HepG2 (cell line): ENCODE measurements at regions not wholly inside any gene's neighbourhood (a gene's known extent, or its start where the extent isn't known, plus 50 kb on each side); places are given as distances from the start of the nearest gene placed in this dataset.

Experiments used
- ATAC-seq: fragments of 200-7000 bp; cut with Tn5 transposase; 3 replicates; pipeline ENCODE4 v1.9.1; 2020; ENCODE audit warnings: mild to moderate bottlenecking, moderate library complexity
- BruUV-seq: library from RNA; stranded (reverse); fragments of 400-500 nt; replicated peaks from 2 replicates; lab custom pipeline; 2021; lab: Mats Ljungman, UMichigan
- CTCF ChIA-PET: fragments of 300-600 bp; formaldehyde crosslinking; extraction: SDS; loops from one replicate; lab custom pipeline; 2021; ENCODE audit warnings: low total read pairs, inconsistent platforms, low intra/inter-chr PET ratio; lab: Yijun Ruan, JAX
- POLR2A ChIA-PET: fragments of 350-600 bp; sonication (Branson Sonifier 250); formaldehyde crosslinking; loops from one replicate; lab custom pipeline; 2020; ENCODE audit warnings: antibody characterized with exemption, inconsistent platforms; lab: Yijun Ruan, JAX
- DNase-seq: peaks from one replicate; pipeline ENCODE4 v3.0.0-alpha.2; 2015; ENCODE audit warnings: low spot score
- FAIRE-seq: peaks from 3 replicates; lab custom pipeline; 2011; peaks lifted over from hg19 to GRCh38; lab: Jason Lieb, UNC
- H2AFZ ChIP-seq: one replicate; pipeline ENCODE4 v1.6.1; 2011; ENCODE audit warnings: low read length, inconsistent platforms
- H3K27ac ChIP-seq: fragments of 300-600 bp; 3 replicates; pipeline ENCODE4 v1.8.0; 2011; ENCODE audit warnings: mixed run types, mild to moderate bottlenecking, mixed read lengths, low read length, inconsistent platforms; ENCODE audit not compliant: insufficient read depth; ENCODE audit errors: extremely low read length
- H3K27me3 ChIP-seq, 2 experiments: fragments of 200-600 bp in 1 of 2; 2 replicates in 1 of 2; 3 replicates in 1 of 2; pipeline versions ENCODE4 v1.6.0 to v1.8.0; 2011; ENCODE audit warnings: low read length in 2 of 2, mild to moderate bottlenecking in 2 of 2, moderate library complexity in 2 of 2, inconsistent platforms in 1 of 2; ENCODE audit not compliant: insufficient read depth in 2 of 2, control insufficient read depth in 1 of 2
- H3K36me3 ChIP-seq, 2 experiments: fragments of 200-600 bp in 1 of 2; replicated peaks in 1 of 2; 2 replicates in 1 of 2; 3 replicates in 1 of 2; pipeline versions ENCODE4 v1.5.1 to v1.8.0; 2011; ENCODE audit warnings: low read length in 2 of 2, inconsistent platforms in 1 of 2; ENCODE audit not compliant: insufficient read depth in 2 of 2, control insufficient read depth in 1 of 2
- H3K4me1 ChIP-seq: 2 replicates; pipeline ENCODE4 v1.5.1; 2012; ENCODE audit warnings: low read length, inconsistent platforms; ENCODE audit not compliant: insufficient read depth
- H3K4me2 ChIP-seq: 2 replicates; pipeline ENCODE4 v1.6.0; 2011; ENCODE audit warnings: low read depth, low read length, inconsistent platforms
- H3K4me3 ChIP-seq, 3 experiments: fragments of 200-600 bp in 1 of 3; sonication (generic), shearing (Covaris generic) in 1 of 3; replicated peaks in 1 of 3; 2 replicates each; pipeline ENCODE4 v1.5.1; 2011 to 2016; ENCODE audit warnings: low read length in 3 of 3, inconsistent platforms in 2 of 3, low read depth in 2 of 3, mild to moderate bottlenecking in 2 of 3, control low read depth in 1 of 3, mixed read lengths in 1 of 3; ENCODE audit not compliant: insufficient read depth in 1 of 3
- H3K79me2 ChIP-seq: one replicate; pipeline ENCODE4 v1.6.1; 2011; ENCODE audit warnings: low read length, inconsistent platforms; ENCODE audit not compliant: insufficient read depth
- H3K9ac ChIP-seq: 2 replicates; pipeline ENCODE4 v1.6.0; 2011; ENCODE audit warnings: mild to moderate bottlenecking, low read depth, low read length, inconsistent platforms; ENCODE audit not compliant: insufficient read depth
- H3K9me3 ChIP-seq: 2 replicates; pipeline ENCODE4 v1.5.1; 2012; ENCODE audit warnings: mild to moderate bottlenecking, low read length
- H4K20me1 ChIP-seq: 2 replicates; pipeline ENCODE4 v1.6.0; 2011; ENCODE audit warnings: inconsistent platforms, mild to moderate bottlenecking, low read length, moderate library complexity; ENCODE audit not compliant: insufficient read depth
- ATM ChIP-seq: fragments of 450-650 bp; IDR thresholded peaks from 2 replicates; pipeline ENCODE4 v1.7.1; 2017; ENCODE audit warnings: mild to moderate bottlenecking, borderline replicate concordance
- CREB1 ChIP-seq, 2 experiments: fragments of 450-650 bp in 1 of 2; IDR thresholded peaks; 2 replicates each; pipeline ENCODE4 v1.6.1; 2016 to 2017; ENCODE audit warnings: control low read depth in 1 of 2, mild to moderate bottlenecking in 1 of 2, missing compliant biosample characterization in 1 of 2, missing genetic modification characterization in 1 of 2
- KMT2A ChIP-seq: sonication (generic); formaldehyde crosslinking; IDR thresholded peaks from 2 replicates; pipeline ENCODE4 v1.4.0; 2020; ENCODE audit warnings: missing genetic modification reagents
- KMT2B ChIP-seq: IDR thresholded peaks from 2 replicates; pipeline ENCODE4 v1.6.1; 2016; ENCODE audit warnings: missing genetic modification reagents, missing compliant biosample characterization
- MAZ ChIP-seq, 2 experiments: sonication (generic) in 1 of 2; formaldehyde crosslinking in 1 of 2; IDR thresholded peaks; 2 replicates each; pipeline versions ENCODE4 v1.5.0 to v1.6.1; 2012 to 2020; ENCODE audit warnings: low read depth in 2 of 2, mild to moderate bottlenecking in 2 of 2, borderline replicate concordance in 1 of 2, improper control_type of control experiment in 1 of 2, low read length in 1 of 2, missing genetic modification reagents in 1 of 2, moderate library complexity in 1 of 2
- NR2C2 ChIP-seq: sonication (generic); formaldehyde crosslinking; IDR thresholded peaks from 2 replicates; pipeline ENCODE4 v1.4.0; 2020; ENCODE audit warnings: missing genetic modification reagents, mild to moderate bottlenecking, moderate library complexity, borderline replicate concordance
- POLR2G ChIP-seq: fragments of 200-400 bp; formaldehyde crosslinking; IDR thresholded peaks from 2 replicates; pipeline ENCODE4 v1.6.1; 2018; ENCODE audit warnings: mild to moderate bottlenecking, low read depth, low read length, moderate library complexity
- RCOR2 ChIP-seq: IDR thresholded peaks from 2 replicates; pipeline ENCODE4 v1.6.1; 2016; ENCODE audit warnings: missing biosample characterization, missing genetic modification reagents
- SRSF1 ChIP-seq: fragments of 200-400 bp; formaldehyde crosslinking; optimal IDR thresholded peaks from 2 replicates; pipeline ENCODE3; 2017; ENCODE audit warnings: mild to moderate bottlenecking, low read depth, low read length, moderate library complexity
- SUZ12 ChIP-seq: fragments of 150-350 bp; IDR thresholded peaks from 2 replicates; pipeline ENCODE4 v1.6.1; 2014; ENCODE audit warnings: low read depth, low read length
- ZFX ChIP-seq: sonication (generic); formaldehyde crosslinking; IDR thresholded peaks from 2 replicates; pipeline ENCODE4 v1.4.0; 2020; ENCODE audit warnings: mild to moderate bottlenecking, low read depth, missing genetic modification reagents, moderate library complexity
- ZKSCAN8 ChIP-seq: IDR thresholded peaks from 2 replicates; pipeline ENCODE4 v1.6.1; 2016; ENCODE audit warnings: borderline replicate concordance, missing genetic modification reagents, missing compliant biosample characterization
- ZNF335 ChIP-seq: sonication (generic); formaldehyde crosslinking; IDR thresholded peaks from 2 replicates; pipeline ENCODE4 v1.4.0; 2020; ENCODE audit warnings: missing genetic modification reagents
- ZNF430 ChIP-seq: sonication (generic); formaldehyde crosslinking; IDR thresholded peaks from 2 replicates; pipeline ENCODE4 v1.9.0; 2021; ENCODE audit warnings: mild to moderate bottlenecking, missing genetic modification reagents
- ZNF567 ChIP-seq: sonication (generic); formaldehyde crosslinking; IDR thresholded peaks from 2 replicates; pipeline ENCODE4 v1.8.1; 2023; ENCODE audit warnings: mild to moderate bottlenecking, missing genetic modification reagents, borderline replicate concordance
- ZNF713 ChIP-seq: sonication (generic); formaldehyde crosslinking; IDR thresholded peaks from 2 replicates; pipeline ENCODE4 v1.4.0; 2020; ENCODE audit warnings: mild to moderate bottlenecking, missing genetic modification reagents
- ZNF776 ChIP-seq: sonication (generic); formaldehyde crosslinking; IDR thresholded peaks from 2 replicates; pipeline ENCODE4 v1.4.0; 2020; ENCODE audit warnings: mild to moderate bottlenecking, missing genetic modification reagents
- WGBS: methylation state at CpG from one replicate; pipeline ENCODE4 v1.1.6; 2017; ENCODE audit warnings: low lambda C conversion rate; 5-methylcytosine and 5-hydroxymethylcytosine counted together
- in situ Hi-C: cut with HindIII; loops from 2 replicates; pipeline ENCODE4 v1.10.0; 2017; ENCODE audit warnings: low pct_unique_long_range_greater_than_20kb; ENCODE audit not compliant: extremely low pct_ligation_motif_present
- intact Hi-C: fragments of 100-400 bp; cut with micrococcal nuclease; formaldehyde crosslinking; loops from one replicate; pipeline ENCODE4 v1.10.0; 2022; ENCODE audit not compliant: unreplicated experiment
- TF ChIP-seq, protein P1 (sequence below): sonication (generic); formaldehyde crosslinking; IDR thresholded peaks from 2 replicates; pipeline ENCODE4 v1.5.1; 2020; ENCODE audit warnings: mild to moderate bottlenecking, missing genetic modification reagents
- TF ChIP-seq, protein P2 (sequence below): sonication (generic); formaldehyde crosslinking; IDR thresholded peaks from 2 replicates; pipeline ENCODE4 v1.8.0; 2022; ENCODE audit warnings: missing genetic modification reagents, mild to moderate bottlenecking, inconsistent platforms, borderline replicate concordance
- TF ChIP-seq, protein P3 (sequence below): sonication (generic); formaldehyde crosslinking; IDR thresholded peaks from 2 replicates; pipeline ENCODE4 v1.8.0; 2022; ENCODE audit warnings: mild to moderate bottlenecking, missing genetic modification reagents, borderline replicate concordance

DNA sequence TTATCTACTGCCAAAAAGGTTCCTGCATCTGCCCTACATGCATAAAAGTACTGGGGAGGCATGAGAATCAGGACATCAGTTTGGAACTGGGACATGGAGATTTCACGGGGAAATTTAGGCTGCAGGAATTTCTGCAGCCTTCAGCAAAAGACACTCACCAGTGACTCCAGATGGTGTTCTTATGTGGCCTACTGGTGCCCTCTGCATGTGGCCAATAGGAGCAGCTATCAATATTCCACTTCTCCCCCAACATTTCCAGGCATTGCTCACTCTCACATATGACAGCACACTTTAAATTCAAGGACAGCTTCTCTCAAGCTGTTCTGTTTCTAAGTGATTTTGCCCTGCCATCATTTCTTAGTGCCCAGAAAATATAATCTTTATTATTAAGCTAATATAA, 570.5 kb upstream of the ARGLU1 start:
- H3K36me3 ChIP-seq = no peaks in the 10 kb centered on the region
- no peaks in the 10 kb centered on the region for H3K4me1 ChIP-seq
- intact Hi-C loops (no loop called here), in situ Hi-C loops (no loop called here)
- ATAC-seq (no peak), FAIRE-seq (no peak), DNase-seq (no peak)
- no TSS peak for BruUV-seq
- H3K27me3 ChIP-seq = no peaks in the 10 kb centered on the region
- ChIA-PET CTCF (no interaction called here), POLR2A (no interaction called here)
- H3K27ac ChIP-seq = no peak overlapping the region
- no peak overlapping the region for H2AFZ ChIP-seq
- no peaks in the 10 kb centered on the region for H4K20me1 ChIP-seq
- WGBS = 0% methylated on average over 1 of the region's 1 CpG
- H3K4me2 ChIP-seq = no peak overlapping the region
- H3K4me3 ChIP-seq = no peak overlapping the region
- no peaks in the 10 kb centered on the region for H3K9me3 ChIP-seq
- H3K9ac ChIP-seq = no peak overlapping the region
- no peaks in the 10 kb centered on the region for H3K79me2 ChIP-seq
- TF ChIP-seq MAZ (IDR thresholded peaks at IDR 0.05; ENCODE audit: borderline replicate concordance, low read depth, low read length) (no peak), MAZ (CRISPR knock-in tag; IDR thresholded peaks at IDR 0.05; ENCODE audit: low read depth) (no peak), ZNF776 (CRISPR knock-in tag) (no peak), ZNF430 (no peak), SRSF1 (no peak), NR2C2 (CRISPR knock-in tag) (no peak), ZKSCAN8 (CRISPR knock-in tag) (no peak), ZNF335 (no peak), POLR2G (no peak), CREB1 (IDR thresholded peaks at IDR 0.05) (no peak), CREB1 (CRISPR knock-in tag; IDR thresholded peaks at IDR 0.05) (no peak), ZNF567 (CRISPR knock-in tag) (no peak), KMT2A (no peak), ATM (no peak), ZNF713 (CRISPR knock-in tag) (no peak), KMT2B (CRISPR knock-in tag) (no peak), ZFX (CRISPR knock-in tag) (no peak), RCOR2 (CRISPR knock-in tag) (no peak), SUZ12 (no peak)
- TF ChIP-seq, protein P1, sequence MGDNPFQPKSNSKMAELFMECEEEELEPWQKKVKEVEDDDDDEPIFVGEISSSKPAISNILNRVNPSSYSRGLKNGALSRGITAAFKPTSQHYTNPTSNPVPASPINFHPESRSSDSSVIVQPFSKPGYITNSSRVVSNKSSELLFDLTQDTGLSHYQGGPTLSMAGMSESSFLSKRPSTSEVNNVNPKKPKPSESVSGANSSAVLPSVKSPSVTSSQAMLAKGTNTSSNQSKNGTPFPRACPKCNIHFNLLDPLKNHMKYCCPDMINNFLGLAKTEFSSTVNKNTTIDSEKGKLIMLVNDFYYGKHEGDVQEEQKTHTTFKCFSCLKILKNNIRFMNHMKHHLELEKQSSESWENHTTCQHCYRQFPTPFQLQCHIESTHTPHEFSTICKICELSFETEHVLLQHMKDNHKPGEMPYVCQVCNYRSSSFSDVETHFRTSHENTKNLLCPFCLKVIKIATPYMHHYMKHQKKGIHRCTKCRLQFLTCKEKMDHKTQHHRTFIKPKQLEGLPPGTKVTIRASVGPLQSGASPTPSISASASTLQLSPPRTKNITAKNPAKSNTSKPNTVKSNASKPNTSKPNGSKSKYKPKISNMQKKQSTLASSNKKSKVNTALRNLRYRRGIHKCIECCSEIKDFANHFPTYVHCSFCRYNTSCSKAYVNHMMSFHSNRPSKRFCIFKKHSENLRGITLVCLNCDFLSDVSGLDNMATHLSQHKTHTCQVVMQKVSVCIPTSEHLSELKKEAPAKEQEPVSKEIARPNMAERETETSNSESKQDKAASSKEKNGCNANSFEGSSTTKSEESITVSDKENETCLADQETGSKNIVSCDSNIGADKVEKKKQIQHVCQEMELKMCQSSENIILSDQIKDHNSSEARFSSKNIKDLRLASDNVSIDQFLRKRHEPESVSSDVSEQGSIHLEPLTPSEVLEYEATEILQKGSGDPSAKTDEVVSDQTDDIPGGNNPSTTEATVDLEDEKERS (CRISPR knock-in tag) = no peak
- TF ChIP-seq, protein P2, sequence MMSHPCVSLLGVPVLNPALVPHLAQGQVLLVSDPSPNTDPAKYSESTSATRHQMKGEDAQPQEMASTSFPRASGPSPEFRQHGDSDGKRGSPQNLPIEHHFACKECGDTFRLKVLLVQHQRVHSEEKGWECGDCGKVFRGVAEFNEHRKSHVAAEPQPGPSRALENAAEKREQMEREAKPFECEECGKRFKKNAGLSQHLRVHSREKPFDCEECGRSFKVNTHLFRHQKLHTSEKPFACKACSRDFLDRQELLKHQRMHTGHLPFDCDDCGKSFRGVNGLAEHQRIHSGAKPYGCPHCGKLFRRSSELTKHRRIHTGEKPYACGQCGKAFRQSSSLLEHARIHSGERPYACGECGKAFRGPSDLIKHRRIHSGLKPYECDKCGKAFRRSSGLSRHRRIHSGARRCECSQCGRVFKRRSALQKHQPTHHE = no peak
- TF ChIP-seq, protein P3, sequence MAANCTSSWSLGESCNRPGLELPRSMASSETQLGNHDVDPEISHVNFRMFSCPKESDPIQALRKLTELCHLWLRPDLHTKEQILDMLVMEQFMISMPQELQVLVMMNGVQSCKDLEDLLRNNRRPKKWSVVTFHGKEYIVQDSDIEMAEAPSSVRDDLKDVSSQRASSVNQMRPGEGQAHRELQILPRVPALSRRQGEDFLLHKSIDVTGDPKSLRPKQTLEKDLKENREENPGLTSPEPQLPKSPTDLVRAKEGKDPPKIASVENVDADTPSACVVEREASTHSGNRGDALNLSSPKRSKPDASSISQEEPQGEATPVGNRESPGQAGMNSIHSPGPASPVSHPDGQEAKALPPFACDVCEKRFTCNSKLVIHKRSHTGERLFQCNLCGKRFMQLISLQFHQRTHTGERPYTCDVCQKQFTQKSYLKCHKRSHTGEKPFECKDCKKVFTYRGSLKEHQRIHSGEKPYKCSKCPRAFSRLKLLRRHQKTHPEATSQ (CRISPR knock-in tag) = no peak
